Stomach smooth muscle (tissue), 2 donors: ENCODE measurements at regions not wholly inside any gene's neighbourhood (a gene's known extent, or its start where the extent isn't known, plus 50 kb on each side); places are given as distances from the start of the nearest gene placed in this dataset.

ENCODE experiments used
- H3K27ac ChIP-seq: one replicate; pipeline ENCODE4 v1.7.0; 2013; ENCODE audit warnings: mild to moderate bottlenecking, low read length, inconsistent platforms
- H3K27me3 ChIP-seq, 2 donors: one replicate each; pipeline ENCODE4 v1.7.0; 2013; ENCODE audit warnings: low read length in 2 of 2; ENCODE audit not compliant: insufficient read depth in 2 of 2, control insufficient read depth in 1 of 2
- H3K36me3 ChIP-seq, 2 donors: one replicate each; pipeline ENCODE4 v1.7.0; 2013; ENCODE audit warnings: low read length in 2 of 2; ENCODE audit not compliant: control insufficient read depth in 2 of 2, insufficient read depth in 2 of 2
- H3K4me1 ChIP-seq: one replicate; pipeline ENCODE4 v1.7.0; 2013; ENCODE audit warnings: low read length; ENCODE audit not compliant: control insufficient read depth, insufficient read depth
- H3K4me3 ChIP-seq, 2 donors: one replicate each; pipeline ENCODE4 v1.7.0; 2013; ENCODE audit warnings: low read length in 2 of 2
- H3K9ac ChIP-seq, 2 donors: one replicate each; pipeline ENCODE4 v1.7.0; 2013; ENCODE audit warnings: low read length in 2 of 2, mild to moderate bottlenecking in 1 of 2
- H3K9me3 ChIP-seq, 2 donors: one replicate each; pipeline ENCODE4 v1.7.0; 2013; ENCODE audit warnings: low read length in 2 of 2; ENCODE audit not compliant: control insufficient read depth in 2 of 2
- donor health status: healthy.
- donor health status: Pancreatic carcinoma.

DNA sequence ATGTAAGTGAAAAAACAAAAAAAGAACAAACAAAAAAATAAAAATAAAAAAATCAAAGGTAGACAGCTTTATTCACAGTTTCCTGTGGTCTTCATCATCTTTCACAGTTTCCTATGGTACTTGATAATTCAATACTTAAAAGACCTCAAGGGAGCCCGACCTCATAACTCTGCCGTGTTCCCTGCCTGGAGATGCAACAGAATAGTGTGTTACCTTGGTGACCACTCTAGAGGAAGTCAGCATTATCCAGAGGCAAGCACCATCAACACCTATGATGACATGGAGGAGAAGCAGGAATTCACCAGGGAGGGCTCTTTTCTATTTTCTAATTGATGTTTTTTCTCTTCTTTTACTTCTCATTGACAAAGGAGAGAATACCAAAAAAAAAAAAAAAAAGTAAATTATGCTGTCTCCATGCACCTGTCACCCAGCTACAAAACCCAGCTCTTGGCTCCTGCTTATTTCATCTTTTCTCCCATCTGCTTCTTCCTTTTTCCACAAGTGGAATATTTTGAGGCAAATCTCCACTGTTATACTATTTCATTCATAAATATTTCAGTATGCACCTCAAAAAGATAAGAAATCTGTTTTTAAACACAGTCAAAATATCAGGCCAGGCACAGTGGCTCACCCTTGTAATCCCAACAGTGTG lies 95.8 kb upstream of the STXBP5 start:
- no peaks in the 10 kb centered on the region for H3K9me3 ChIP-seq
- H3K9ac ChIP-seq, result no peak overlapping the region
- no peak overlapping the region for H3K27ac ChIP-seq
- no peaks in the 10 kb centered on the region for H3K27me3 ChIP-seq
- H3K36me3 ChIP-seq, result no peaks in the 10 kb centered on the region
- H3K4me3 ChIP-seq, result no peak overlapping the region
- H3K4me1 ChIP-seq, result no peaks in the 10 kb centered on the region

DNA sequence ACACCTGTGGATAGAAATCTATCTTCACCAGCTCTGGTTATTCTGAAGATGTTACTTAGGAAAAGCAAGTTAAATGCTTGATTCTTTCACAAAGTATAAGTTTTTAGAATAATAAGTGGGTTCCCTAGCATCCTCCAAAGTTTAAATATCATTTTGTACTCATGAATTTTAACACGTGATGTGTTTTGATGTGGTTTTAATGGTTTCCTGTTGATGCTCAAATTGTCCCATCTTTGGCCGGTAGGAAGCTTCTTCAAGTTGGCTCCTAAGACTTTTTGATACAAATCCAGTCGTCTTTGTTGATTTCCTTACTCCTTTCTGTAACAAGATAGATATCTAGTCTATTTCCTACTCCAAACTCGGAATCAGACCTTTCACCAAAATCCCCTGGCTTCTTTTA lies 94.5 kb upstream of the STXBP5 start:
- H3K36me3 ChIP-seq, result no peaks in the 10 kb centered on the region
- no peaks in the 10 kb centered on the region for H3K9me3 ChIP-seq
- no peaks in the 10 kb centered on the region for H3K4me1 ChIP-seq
- no peak overlapping the region for H3K9ac ChIP-seq
- no peak overlapping the region for H3K27ac ChIP-seq
- no peak overlapping the region for H3K4me3 ChIP-seq
- no peaks in the 10 kb centered on the region for H3K27me3 ChIP-seq

DNA sequence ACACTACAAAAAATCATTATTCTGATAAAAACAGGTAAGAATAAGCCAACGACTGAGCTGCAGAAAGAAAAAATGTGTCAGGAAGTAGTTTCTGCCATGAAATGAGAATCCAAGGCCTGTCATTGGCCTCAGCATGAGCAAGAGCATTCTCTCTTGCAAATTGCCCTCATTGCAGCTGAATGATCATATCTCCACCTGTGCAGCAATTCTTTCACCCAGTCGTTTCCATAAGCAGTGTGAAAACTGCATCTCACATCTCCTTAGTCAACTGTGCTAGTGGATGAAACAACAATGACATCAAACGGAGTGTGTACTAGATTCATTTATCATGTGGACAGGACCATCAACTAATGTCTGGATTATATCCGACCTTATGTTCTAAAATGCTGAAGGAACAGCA lies 88.2 kb upstream of the STXBP5 start:
- no peaks in the 10 kb centered on the region for H3K9me3 ChIP-seq
- no peaks in the 10 kb centered on the region for H3K27me3 ChIP-seq
- no peaks in the 10 kb centered on the region for H3K4me1 ChIP-seq
- no peak overlapping the region for H3K9ac ChIP-seq
- no peak overlapping the region for H3K4me3 ChIP-seq
- H3K27ac ChIP-seq, result no peak overlapping the region
- H3K36me3 ChIP-seq, result no peaks in the 10 kb centered on the region

DNA sequence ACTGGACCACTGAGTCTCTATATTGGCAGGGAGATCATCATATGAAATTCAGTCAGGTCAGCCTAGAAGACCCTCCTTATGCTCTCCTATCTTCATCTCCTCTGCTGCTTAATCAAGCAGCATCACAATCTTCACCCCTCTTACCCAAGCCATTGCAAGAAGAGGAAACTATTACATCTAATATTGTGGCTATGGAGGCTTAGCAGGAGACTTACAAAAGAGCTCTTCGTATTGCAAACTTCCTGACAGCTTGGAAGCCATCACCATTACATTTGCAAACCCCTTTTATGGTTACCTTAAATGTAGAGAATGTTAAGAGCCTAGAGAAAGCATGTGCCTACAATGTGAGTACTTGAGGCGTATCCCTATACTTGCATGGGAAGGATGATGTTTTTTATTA lies 87.2 kb upstream of the STXBP5 start:
- Histone ChIP-seq H3K36me3 (no peaks in the 10 kb centered on the region), H3K9ac (no peak overlapping the region), H3K9me3 (no peaks in the 10 kb centered on the region), H3K27me3 (no peaks in the 10 kb centered on the region), H3K4me3 (no peak overlapping the region), H3K27ac (no peak overlapping the region), H3K4me1 (no peaks in the 10 kb centered on the region)

DNA sequence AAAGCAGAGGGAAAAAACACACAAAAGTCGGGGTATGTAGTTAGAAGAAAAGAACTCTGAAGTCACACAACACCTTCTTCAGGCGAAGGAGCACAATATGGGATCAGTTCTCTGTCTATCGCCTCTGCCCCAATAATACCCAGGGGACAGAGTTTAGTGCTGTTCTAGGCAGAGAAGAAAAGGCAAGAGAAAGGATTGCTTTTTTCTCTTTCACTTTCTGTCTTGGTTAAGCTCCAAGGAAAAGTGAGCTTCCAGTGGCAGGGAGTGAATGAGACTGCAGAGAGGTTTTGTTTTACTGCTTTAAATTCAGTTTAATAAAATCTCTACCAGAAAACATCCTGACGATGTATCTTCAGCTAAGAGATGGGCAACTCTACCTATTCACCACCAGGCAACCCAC lies 86.6 kb upstream of the STXBP5 start:
- Histone ChIP-seq H3K4me3 (no peak overlapping the region), H3K27ac (no peak overlapping the region)

DNA sequence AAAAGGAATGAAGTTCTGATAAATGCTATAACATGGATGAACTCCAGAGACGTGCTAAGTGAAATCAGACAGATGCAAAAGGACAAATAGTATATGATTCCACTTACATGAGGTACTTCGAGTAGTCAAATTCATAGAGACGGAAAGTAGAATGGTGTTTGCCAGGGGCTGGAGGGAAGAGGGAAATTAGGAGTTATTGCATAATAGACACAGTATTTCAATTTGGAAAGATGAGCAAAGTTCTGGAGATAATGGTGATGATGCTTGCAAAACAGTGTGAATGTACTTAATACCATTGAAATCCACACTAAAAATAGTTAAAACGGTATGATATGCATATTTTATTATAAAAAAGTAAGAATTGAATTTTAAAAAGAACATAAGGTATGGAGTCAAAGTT lies 84.9 kb upstream of the STXBP5 start:
- Histone ChIP-seq H3K27me3 (no peaks in the 10 kb centered on the region), H3K4me1 (no peaks in the 10 kb centered on the region), H3K9ac (no peak overlapping the region), H3K9me3 (no peaks in the 10 kb centered on the region), H3K27ac (no peak overlapping the region), H3K4me3 (no peak overlapping the region), H3K36me3 (no peaks in the 10 kb centered on the region)

More for the DNA sequence above, 86.6 kb upstream of the STXBP5 start:
- Histone ChIP-seq H3K9ac (no peak overlapping the region), H3K36me3 (no peaks in the 10 kb centered on the region), H3K9me3 (no peaks in the 10 kb centered on the region), H3K27me3 (no peaks in the 10 kb centered on the region), H3K4me1 (no peaks in the 10 kb centered on the region)

DNA sequence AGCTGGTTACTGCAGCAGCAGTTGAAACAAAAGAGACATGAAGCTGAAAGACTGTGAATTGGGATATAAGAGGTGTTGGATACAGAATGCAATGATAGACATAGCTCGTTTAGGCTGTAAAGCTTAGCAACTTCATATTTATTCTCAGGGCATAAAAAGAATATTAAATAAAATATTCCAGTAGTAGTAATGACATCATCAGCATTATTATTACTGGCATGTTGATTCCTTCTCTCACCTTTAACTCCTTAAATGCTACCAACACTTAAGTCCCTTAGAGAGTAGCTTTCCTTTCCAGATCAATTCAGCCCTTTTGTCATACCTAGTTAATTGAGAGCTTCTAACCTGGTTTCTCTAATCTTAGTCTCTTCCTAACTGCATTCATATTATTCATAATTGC lies 81.4 kb upstream of the STXBP5 start:
- no peaks in the 10 kb centered on the region for H3K9me3 ChIP-seq
- no peak overlapping the region for H3K27ac ChIP-seq
- H3K4me3 ChIP-seq, result no peak overlapping the region
- H3K36me3 ChIP-seq, result no peaks in the 10 kb centered on the region
- no peaks in the 10 kb centered on the region for H3K4me1 ChIP-seq
- H3K27me3 ChIP-seq, result no peaks in the 10 kb centered on the region
- no peak overlapping the region for H3K9ac ChIP-seq

DNA sequence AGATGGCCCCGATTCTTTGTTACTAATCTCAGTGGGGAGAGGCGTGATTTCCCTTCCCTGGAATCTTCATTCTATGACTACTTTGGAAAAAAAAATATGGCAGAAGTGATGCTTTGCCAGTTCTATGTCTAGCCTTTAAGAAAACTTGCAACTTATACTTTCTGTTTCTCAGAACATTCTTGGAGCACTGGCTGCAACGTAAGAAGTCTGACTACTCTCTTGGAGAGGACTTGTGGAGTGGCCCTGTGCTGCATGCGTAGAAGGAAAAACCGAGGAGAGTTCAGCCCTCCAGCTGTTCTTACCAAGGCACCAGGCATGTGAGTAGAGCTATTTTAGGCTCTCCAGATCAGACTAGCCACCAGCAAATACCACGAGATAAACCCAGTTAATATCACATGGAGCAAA lies 77.6 kb upstream of the STXBP5 start:
- Histone ChIP-seq H3K27ac (no peak overlapping the region), H3K9ac (no peak overlapping the region), H3K27me3 (no peaks in the 10 kb centered on the region), H3K36me3 (no peaks in the 10 kb centered on the region), H3K9me3 (no peaks in the 10 kb centered on the region), H3K4me1 (no peaks in the 10 kb centered on the region), H3K4me3 (no peak overlapping the region)

DNA sequence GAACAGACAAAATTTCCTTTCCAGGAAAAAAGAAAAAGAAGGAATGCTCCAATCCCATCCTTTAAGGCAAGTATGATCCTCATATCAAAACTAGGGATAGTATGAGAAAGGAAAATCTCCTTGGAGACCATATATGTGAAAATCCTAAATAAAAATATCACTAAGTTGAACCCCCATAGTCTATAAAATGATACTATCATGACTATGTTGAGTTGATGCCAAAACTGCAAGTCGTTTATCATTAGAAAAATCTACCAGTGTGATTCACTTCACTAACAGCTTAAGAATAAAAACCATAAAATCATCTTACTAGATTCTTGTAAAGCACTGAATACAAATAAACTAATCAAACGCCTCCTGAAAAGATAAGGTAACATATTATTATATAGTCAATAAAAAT lies 76.6 kb upstream of the STXBP5 start:
- no peak overlapping the region for H3K27ac ChIP-seq

DNA sequence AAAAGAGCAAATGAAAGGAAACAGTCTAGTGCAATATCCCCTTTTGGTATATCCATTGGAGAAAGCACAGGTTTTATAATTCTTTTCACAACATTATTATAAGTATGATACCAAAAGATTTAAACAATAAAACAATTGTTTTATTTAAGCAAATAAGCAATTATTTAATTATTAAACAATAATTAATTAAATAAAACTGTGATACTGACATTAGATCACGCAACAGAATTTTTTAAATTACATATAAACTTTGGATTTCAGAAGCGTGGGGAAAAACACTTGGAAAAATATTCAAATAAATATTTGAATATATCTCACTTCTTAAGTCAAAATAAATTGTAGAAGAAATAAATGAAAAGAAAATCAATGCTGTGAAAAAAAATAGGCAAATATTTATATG lies 76.2 kb upstream of the STXBP5 start:
- H3K9ac ChIP-seq, result no peak overlapping the region
- H3K36me3 ChIP-seq, result no peaks in the 10 kb centered on the region
- no peaks in the 10 kb centered on the region for H3K4me1 ChIP-seq
- no peaks in the 10 kb centered on the region for H3K9me3 ChIP-seq
- H3K27ac ChIP-seq, result no peak overlapping the region
- H3K4me3 ChIP-seq, result no peak overlapping the region
- no peaks in the 10 kb centered on the region for H3K27me3 ChIP-seq

More for the DNA sequence above, 76.6 kb upstream of the STXBP5 start:
- no peak overlapping the region for H3K9ac ChIP-seq
- no peaks in the 10 kb centered on the region for H3K27me3 ChIP-seq
- no peaks in the 10 kb centered on the region for H3K4me1 ChIP-seq
- no peak overlapping the region for H3K4me3 ChIP-seq
- no peaks in the 10 kb centered on the region for H3K36me3 ChIP-seq
- H3K9me3 ChIP-seq, result no peaks in the 10 kb centered on the region

DNA sequence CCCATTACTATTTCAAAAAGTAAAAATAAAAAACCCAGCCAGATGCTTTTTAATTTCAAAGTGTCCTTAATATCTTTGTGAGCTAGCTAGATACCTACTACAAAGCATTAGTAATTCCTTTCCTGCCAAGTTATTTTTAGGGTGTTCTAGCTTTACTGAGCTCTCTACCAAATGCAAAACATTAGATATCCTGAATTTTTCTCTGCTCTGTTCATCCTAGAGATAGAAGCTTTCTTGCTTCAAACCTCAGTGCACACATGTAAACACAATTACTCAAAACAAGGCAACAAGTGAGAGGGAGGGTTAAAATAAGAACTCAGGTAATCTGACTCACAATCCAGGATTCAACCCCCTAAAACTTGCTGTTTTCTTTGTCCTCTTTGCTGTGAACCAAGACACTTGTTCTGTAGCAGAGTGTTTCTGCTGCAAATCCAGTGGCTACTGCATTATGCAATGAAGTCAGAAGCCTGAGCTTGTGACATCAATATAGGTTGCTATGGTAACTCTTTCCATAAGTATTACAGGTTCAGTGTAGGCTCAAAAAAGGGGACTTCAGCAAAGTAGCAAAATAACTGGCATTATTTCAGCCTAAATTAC lies 72.6 kb upstream of the STXBP5 start:
- H3K9me3 ChIP-seq, result no peaks in the 10 kb centered on the region
- H3K9ac ChIP-seq, result no peak overlapping the region
- H3K27ac ChIP-seq, result no peak overlapping the region
- H3K4me1 ChIP-seq, result no peaks in the 10 kb centered on the region
- no peak overlapping the region for H3K4me3 ChIP-seq
- H3K36me3 ChIP-seq, result no peaks in the 10 kb centered on the region
- H3K27me3 ChIP-seq, result no peaks in the 10 kb centered on the region
